ENCODE measurements at regions not wholly inside any gene's neighbourhood (a gene's known extent, or its start where the extent isn't known, plus 50 kb on each side); places are given as distances from the start of the nearest gene placed in this dataset.

DNA sequence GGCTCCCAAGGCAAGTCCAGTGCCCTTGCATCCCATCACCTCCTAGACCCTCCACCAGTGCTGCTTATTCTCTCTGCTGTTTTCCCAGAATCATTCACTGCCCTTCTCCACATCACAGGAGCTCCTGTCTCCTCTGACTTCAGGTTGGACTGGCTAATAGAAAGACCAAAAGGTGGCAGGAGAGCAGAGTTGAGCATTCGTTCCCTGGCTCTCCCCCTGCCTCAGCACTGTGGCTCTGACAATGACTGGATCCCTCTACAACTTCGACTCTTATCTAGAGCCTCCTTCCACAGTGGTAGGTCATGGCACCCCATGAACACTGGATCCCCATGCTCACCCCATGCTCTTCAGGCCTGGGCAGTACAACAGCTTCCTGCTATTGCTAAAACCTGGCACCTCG, 243.6 kb downstream of the LRRN1 start:
- H3K36me3 ChIP-seq (ENCODE audit: insufficient read depth in 1 of 2, low read depth in 1 of 2): no peaks in the 10 kb centered on the region
- no peak overlapping the region for H3K4me3 ChIP-seq
- 79 to 87% (median 86%) methylated on average over 3 of the region's 3 CpGs for WGBS, 3 donors
- intact Hi-C loops (cut with DNase I): no loop called here
- TF ChIP-seq, protein P1, sequence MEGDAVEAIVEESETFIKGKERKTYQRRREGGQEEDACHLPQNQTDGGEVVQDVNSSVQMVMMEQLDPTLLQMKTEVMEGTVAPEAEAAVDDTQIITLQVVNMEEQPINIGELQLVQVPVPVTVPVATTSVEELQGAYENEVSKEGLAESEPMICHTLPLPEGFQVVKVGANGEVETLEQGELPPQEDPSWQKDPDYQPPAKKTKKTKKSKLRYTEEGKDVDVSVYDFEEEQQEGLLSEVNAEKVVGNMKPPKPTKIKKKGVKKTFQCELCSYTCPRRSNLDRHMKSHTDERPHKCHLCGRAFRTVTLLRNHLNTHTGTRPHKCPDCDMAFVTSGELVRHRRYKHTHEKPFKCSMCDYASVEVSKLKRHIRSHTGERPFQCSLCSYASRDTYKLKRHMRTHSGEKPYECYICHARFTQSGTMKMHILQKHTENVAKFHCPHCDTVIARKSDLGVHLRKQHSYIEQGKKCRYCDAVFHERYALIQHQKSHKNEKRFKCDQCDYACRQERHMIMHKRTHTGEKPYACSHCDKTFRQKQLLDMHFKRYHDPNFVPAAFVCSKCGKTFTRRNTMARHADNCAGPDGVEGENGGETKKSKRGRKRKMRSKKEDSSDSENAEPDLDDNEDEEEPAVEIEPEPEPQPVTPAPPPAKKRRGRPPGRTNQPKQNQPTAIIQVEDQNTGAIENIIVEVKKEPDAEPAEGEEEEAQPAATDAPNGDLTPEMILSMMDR (IDR thresholded peaks at IDR 0.05): no peak
- H3K9me3 ChIP-seq: no peaks in the 10 kb centered on the region
- H3K27ac ChIP-seq: no peak overlapping the region
- DNase-seq (no peak), ATAC-seq (no peak)
- no peaks in the 10 kb centered on the region for H3K4me1 ChIP-seq
- H3K27me3 ChIP-seq (ENCODE audit: insufficient read depth in 3 of 3, low read length in 2 of 3): no peaks in the 10 kb centered on the region

DNA sequence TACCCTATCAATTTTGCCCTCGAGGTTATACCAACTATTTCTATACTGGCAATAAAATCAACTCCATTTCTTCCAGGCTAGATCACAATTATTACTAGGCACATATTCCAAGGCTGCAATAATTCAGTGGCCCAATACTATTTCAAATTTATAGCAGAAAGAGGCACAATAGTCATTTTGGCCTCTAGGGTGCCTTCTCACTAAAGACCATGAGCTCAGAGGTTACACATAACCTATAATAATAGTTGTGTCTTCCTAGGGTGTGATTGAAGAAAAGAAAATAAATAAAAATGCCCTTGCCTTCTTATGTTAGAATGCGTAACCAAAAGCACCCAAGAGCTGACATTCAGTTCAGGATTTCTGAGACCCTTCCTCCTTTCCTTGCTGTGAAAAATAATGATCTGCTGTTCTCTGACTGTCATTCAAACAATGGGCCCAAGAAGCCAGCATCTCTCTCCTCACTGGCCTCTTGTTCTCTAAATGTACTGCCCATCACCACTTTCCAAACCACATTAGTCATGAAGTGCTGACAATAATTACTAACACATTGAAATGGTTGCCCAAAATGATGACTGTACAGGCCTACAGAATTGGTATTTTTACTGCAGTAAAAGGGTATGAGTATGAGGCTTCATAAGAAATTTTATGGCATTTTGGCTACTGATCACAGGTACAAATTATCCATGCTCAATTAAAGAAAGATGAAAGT, 244.8 kb downstream of the LRRN1 start:
- no peaks in the 10 kb centered on the region for H3K36me3 ChIP-seq (ENCODE audit: insufficient read depth in 1 of 2, low read depth in 1 of 2)
- 67 to 90% (median 85%) methylated on average over 2 of the region's 2 CpGs for WGBS, 3 donors
- DNase-seq: no peak
- H3K4me3 ChIP-seq: no peak overlapping the region
- TF ChIP-seq, protein P1 (IDR thresholded peaks at IDR 0.05): no peak
- no peaks in the 10 kb centered on the region for H3K4me1 ChIP-seq
- H3K9me3 ChIP-seq: no peaks in the 10 kb centered on the region
- no peaks in the 10 kb centered on the region for H3K27me3 ChIP-seq (ENCODE audit: insufficient read depth in 3 of 3, low read length in 2 of 3)
- no peak for ATAC-seq
- intact Hi-C loops (cut with DNase I): no loop called here
- no peak overlapping the region for H3K27ac ChIP-seq

DNA sequence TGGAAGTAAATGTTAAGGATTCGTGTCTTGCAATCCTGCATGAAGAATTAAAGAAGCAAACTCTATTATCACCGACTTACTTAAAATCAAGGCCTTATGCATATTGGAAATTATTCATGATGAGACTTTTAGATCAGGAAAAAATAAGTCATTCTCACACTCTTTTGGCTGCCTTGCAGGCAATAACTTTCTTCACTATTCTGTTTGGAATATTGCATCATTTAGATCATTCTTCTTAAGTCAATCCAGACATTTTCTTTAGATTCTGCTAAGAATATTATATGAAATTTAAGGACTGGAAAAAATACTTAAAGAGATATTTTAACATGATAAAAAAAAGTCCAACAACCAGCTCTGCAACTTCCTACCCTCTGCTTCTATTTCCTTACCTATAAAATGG, 245.4 kb downstream of the LRRN1 start:
- ATAC-seq (no peak), DNase-seq (no peak)
- no peak overlapping the region for H3K27ac ChIP-seq
- TF ChIP-seq, protein P1 (IDR thresholded peaks at IDR 0.05): no peak
- intact Hi-C loops (cut with DNase I): no loop called here
- no peaks in the 10 kb centered on the region for H3K4me1 ChIP-seq
- H3K4me3 ChIP-seq: no peak overlapping the region
- no peaks in the 10 kb centered on the region for H3K9me3 ChIP-seq
- H3K36me3 ChIP-seq (ENCODE audit: insufficient read depth in 1 of 2, low read depth in 1 of 2): no peaks in the 10 kb centered on the region
- 63 to 84% (median 80%) methylated on average over 2 of the region's 2 CpGs for WGBS, 3 donors
- no peaks in the 10 kb centered on the region for H3K27me3 ChIP-seq (ENCODE audit: insufficient read depth in 3 of 3, low read length in 2 of 3)

DNA sequence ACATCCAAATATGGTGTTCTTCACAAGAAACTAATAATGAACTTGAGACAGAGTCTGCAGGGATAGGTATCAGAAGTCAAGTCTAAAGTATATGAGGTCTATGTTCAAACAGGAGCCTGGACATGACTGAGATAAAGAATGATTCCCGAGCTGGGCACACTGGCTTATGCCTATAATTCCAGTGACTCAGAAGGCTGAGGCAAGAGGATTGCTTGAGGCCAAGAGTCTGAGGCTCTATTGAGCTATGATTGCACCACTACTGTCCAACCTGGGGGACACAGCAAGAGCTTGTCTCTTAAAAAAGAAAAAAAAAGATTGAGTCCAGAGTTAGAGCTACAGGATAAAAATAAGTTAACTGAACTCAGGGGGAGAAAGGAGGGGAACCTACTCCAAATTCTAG, 246.5 kb downstream of the LRRN1 start:
- Histone ChIP-seq H3K4me3 (no peak overlapping the region), H3K9me3 (no peaks in the 10 kb centered on the region), H3K27ac (no peak overlapping the region), H3K4me1 (no peaks in the 10 kb centered on the region), H3K36me3 (ENCODE audit: insufficient read depth in 1 of 2, low read depth in 1 of 2) (no peaks in the 10 kb centered on the region), H3K27me3 (ENCODE audit: insufficient read depth in 3 of 3, low read length in 2 of 3) (no peaks in the 10 kb centered on the region)
- ATAC-seq: no peak
- intact Hi-C loops (cut with DNase I): no loop called here
- 76 to 92% (median 87%) methylated on average over 1 of the region's 1 CpG for WGBS, 3 donors
- TF ChIP-seq, protein P1 (IDR thresholded peaks at IDR 0.05): no peak
- DNase-seq: no peak

DNA sequence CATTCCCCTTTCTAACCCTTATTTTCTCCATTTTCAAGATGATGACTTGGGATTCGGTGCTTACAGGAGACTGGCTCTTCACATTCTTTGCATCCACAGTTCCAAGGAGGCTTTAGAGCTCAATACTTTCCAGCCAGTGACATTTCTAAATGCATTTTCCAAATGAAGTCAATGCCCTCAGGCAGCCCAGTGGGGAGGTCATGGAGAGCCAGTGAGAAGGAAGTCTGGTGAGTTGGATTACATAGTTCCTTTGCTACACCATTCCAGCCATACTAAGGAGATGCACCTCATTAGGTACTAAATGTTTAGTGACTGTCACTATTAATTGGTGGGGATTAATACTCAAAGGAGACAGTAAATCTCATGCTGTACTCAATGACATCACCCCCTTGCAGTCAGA, 248.1 kb downstream of the LRRN1 start:
- TF ChIP-seq, protein P1 (IDR thresholded peaks at IDR 0.05): no peak
- no peaks in the 10 kb centered on the region for H3K27me3 ChIP-seq (ENCODE audit: insufficient read depth in 3 of 3, low read length in 2 of 3)
- H3K9me3 ChIP-seq: no peaks in the 10 kb centered on the region
- intact Hi-C loops (cut with DNase I): no loop called here
- no peak for ATAC-seq
- H3K36me3 ChIP-seq (ENCODE audit: insufficient read depth in 1 of 2, low read depth in 1 of 2): no peaks in the 10 kb centered on the region
- DNase-seq: no peak
- no peak overlapping the region for H3K27ac ChIP-seq
- WGBS, 3 donors: 90 to 96% (median 96%) methylated on average over 1 of the region's 1 CpG
- H3K4me1 ChIP-seq: no peaks in the 10 kb centered on the region
- H3K4me3 ChIP-seq: no peak overlapping the region
